Peyer's patch (tissue), 4 donors: ENCODE measurements at regions not wholly inside any gene's neighbourhood (a gene's known extent, or its start where the extent isn't known, plus 50 kb on each side); places are given as distances from the start of the nearest gene placed in this dataset.

Experiments used
- DNase-seq, 3 donors: peaks; one replicate each; pipeline ENCODE4 v3.0.0-alpha.2; 2017 to 2019
- H3K27ac ChIP-seq, 4 donors: fragments of 200-600 bp; sonication (generic); one replicate each; pipeline ENCODE4 v1.5.1; 2016 to 2019
- H3K27me3 ChIP-seq, 2 donors: fragments of 200-600 bp; sonication (generic); one replicate each; pipeline ENCODE4 v1.5.1; 2019
- H3K36me3 ChIP-seq, 3 donors: fragments of 200-600 bp; sonication (generic); one replicate each; pipeline ENCODE4 v1.5.1; 2016 to 2019
- H3K4me1 ChIP-seq, 4 donors: fragments of 200-600 bp; sonication (generic); one replicate each; pipeline ENCODE4 v1.5.1; 2016 to 2019
- H3K4me3 ChIP-seq, 4 donors: fragments of 200-600 bp; sonication (generic); 1 replicate in 3 of 4; 2 replicates in 1 of 4; pipeline ENCODE4 v1.5.1; 2016 to 2019; ENCODE audit warnings: mild to moderate bottlenecking in 1 of 4
- H3K9me3 ChIP-seq, 4 donors: fragments of 200-600 bp; sonication (generic); one replicate each; pipeline ENCODE4 v1.5.1; 2016 to 2019; ENCODE audit warnings: mild to moderate bottlenecking in 1 of 4
- POLR2A ChIP-seq, 2 donors: fragments of 450-650 bp; IDR thresholded peaks; one replicate each; pipeline ENCODE4 v1.5.1; 2017; ENCODE audit warnings: antibody characterized with exemption in 2 of 2, mild to moderate bottlenecking in 2 of 2, moderate library complexity in 2 of 2
- TF ChIP-seq, protein P1 (sequence below), 6 experiments: fragments of 450-650 bp in 4 of 6; fragments of 200-600 bp in 2 of 6; sonication (generic) in 1 of 6; IDR thresholded peaks; one replicate each; pipeline ENCODE4 v1.5.1; 2017 to 2019; ENCODE audit warnings: antibody characterized with exemption in 6 of 6, mild to moderate bottlenecking in 3 of 6, moderate library complexity in 1 of 6

DNA sequence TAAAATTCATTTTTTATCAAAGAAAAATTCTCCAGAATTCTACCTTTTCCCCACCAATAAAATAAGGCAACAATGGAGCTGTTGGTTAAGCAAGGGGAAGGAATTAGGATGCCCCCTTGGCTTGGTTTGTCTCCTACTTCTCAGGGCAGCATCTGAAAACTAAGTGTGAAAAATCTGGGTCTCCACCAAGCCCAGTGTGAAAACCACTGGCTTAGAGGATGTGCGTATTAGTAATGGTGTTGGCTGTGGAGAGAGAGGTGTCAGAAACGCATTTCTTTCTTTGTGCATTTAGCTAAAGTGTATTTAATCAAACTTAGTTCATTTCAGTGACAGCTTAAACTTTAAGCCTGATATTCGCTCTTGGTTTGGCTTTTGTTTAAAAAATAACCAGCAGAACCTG is 662.7 kb downstream of the MCTP2 start:
- DNase-seq = no peak
- Histone ChIP-seq H3K9me3 (no peaks in the 10 kb centered on the region), H3K27ac (no peak overlapping the region), H3K27me3 (no peaks in the 10 kb centered on the region), H3K4me3 (no peak overlapping the region), H3K36me3 (no peaks in the 10 kb centered on the region), H3K4me1 (no peaks in the 10 kb centered on the region)
- TF ChIP-seq, protein P1, sequence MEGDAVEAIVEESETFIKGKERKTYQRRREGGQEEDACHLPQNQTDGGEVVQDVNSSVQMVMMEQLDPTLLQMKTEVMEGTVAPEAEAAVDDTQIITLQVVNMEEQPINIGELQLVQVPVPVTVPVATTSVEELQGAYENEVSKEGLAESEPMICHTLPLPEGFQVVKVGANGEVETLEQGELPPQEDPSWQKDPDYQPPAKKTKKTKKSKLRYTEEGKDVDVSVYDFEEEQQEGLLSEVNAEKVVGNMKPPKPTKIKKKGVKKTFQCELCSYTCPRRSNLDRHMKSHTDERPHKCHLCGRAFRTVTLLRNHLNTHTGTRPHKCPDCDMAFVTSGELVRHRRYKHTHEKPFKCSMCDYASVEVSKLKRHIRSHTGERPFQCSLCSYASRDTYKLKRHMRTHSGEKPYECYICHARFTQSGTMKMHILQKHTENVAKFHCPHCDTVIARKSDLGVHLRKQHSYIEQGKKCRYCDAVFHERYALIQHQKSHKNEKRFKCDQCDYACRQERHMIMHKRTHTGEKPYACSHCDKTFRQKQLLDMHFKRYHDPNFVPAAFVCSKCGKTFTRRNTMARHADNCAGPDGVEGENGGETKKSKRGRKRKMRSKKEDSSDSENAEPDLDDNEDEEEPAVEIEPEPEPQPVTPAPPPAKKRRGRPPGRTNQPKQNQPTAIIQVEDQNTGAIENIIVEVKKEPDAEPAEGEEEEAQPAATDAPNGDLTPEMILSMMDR (IDR thresholded peaks at IDR 0.05) = no peak
- no peak for TF ChIP-seq POLR2A (IDR thresholded peaks at IDR 0.05)

DNA sequence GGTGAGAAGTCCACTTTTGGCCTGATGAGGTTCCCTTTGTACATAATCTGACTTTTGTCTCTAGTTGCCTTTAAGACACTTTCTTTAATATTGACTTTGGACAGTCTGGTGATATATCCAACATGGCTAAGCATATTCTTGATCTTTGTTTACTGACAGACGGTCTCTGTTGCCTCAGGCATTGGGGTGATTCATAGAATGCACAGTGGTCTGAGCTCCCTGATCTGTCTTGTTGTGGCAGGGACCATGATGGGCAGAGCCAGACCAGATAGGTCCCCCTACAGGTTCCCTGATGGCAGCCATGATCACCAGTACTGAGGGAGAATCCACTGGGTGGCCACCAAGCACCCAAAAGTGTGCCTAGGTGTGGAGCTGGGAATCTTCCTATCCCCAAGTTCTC is 678.1 kb downstream of the MCTP2 start:
- Histone ChIP-seq H3K4me3 (no peak overlapping the region), H3K9me3 (peaks cover 0 to 3% (median 0%) of the 10 kb centered on the region in 4 donors), H3K36me3 (no peaks in the 10 kb centered on the region), H3K27ac (no peak overlapping the region), H3K27me3 (no peaks in the 10 kb centered on the region), H3K4me1 (no peaks in the 10 kb centered on the region)
- no peak for TF ChIP-seq POLR2A (IDR thresholded peaks at IDR 0.05)
- TF ChIP-seq, protein P1 (IDR thresholded peaks at IDR 0.05) = no peak
- no peak for DNase-seq

DNA sequence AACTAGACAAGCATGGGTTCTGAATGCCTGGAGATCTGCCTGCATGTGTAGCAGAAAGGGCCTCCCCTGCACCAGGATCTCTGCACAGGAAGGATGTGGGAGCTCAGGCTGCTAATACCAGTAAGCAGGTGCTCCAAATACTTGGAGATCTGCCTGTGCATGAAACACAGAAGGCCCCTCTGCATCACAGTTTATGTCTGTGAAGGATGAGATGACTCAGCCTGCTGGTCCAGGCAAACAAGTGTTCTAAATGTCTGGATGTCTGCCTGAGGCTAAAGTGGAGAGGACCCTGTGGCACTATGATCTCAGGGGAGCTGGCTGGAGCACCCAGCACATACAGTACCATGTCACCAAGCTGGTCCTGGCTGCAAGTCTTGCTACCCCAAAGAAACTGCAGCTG is 678.8 kb downstream of the MCTP2 start:
- Histone ChIP-seq H3K4me3 (no peak overlapping the region), H3K9me3 (peaks cover 0 to 3% (median 0%) of the 10 kb centered on the region in 4 donors), H3K27me3 (no peaks in the 10 kb centered on the region), H3K27ac (no peak overlapping the region), H3K4me1 (no peaks in the 10 kb centered on the region), H3K36me3 (no peaks in the 10 kb centered on the region)
- no peak for DNase-seq
- TF ChIP-seq, protein P1 (IDR thresholded peaks at IDR 0.05) = no peak
- TF ChIP-seq POLR2A (IDR thresholded peaks at IDR 0.05) = no peak

DNA sequence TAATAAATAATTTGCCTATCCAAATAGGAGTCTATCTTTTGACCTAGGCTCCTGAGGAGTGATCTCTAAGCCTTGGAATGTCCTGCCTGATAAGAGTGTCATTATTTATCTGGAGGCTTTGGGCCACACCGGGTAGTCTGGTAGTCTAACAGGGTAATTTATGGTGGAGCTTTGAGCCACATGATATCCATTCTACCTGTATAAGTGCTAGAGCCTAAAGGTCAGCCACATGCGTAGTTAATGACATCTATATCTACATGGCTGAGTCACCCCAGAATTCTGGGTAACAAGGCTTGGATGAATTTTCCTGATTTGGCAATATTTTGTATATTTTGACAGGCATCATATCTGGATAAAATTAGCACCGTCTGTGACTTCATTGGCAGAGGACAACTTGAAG is 681.4 kb downstream of the MCTP2 start:
- no peak for TF ChIP-seq POLR2A (IDR thresholded peaks at IDR 0.05)
- TF ChIP-seq, protein P1 (IDR thresholded peaks at IDR 0.05) = no peak

DNA sequence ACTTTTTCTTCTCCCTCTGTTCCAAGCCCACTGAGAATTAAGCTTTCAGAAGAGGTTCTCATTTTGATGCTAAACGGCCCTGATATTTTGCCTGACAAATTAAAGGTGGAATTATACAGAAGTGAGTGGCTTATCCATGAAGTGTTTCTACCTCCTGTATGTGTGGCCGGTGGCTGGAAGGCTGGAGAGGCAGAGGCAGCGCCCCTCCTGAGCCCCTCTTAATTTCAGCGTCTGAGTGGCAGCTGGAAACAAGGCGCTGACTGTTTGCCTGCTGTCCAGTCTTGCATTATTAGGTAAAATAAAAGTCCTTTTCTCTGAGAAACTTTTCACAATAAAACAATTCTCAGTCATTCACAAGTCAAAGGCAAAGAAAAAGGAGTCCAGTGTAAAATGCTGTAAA is 685.7 kb downstream of the MCTP2 start:
- no peaks in the 10 kb centered on the region for H3K27me3 ChIP-seq
- no peaks in the 10 kb centered on the region for H3K4me1 ChIP-seq
- H3K9me3 ChIP-seq = no peaks in the 10 kb centered on the region
- H3K4me3 ChIP-seq = no peak overlapping the region
- H3K36me3 ChIP-seq = no peaks in the 10 kb centered on the region
- no peak overlapping the region for H3K27ac ChIP-seq
- no peak for TF ChIP-seq POLR2A (IDR thresholded peaks at IDR 0.05)
- TF ChIP-seq, protein P1 (IDR thresholded peaks at IDR 0.05) = no peak
- DNase-seq = no peak

More for the DNA sequence above, 681.4 kb downstream of the MCTP2 start:
- H3K4me3 ChIP-seq = no peak overlapping the region
- H3K36me3 ChIP-seq = no peaks in the 10 kb centered on the region
- peaks cover 0 to 3% (median 0%) of the 10 kb centered on the region in 4 donors for H3K9me3 ChIP-seq
- no peak for DNase-seq
- no peaks in the 10 kb centered on the region for H3K27me3 ChIP-seq
- no peaks in the 10 kb centered on the region for H3K4me1 ChIP-seq
- H3K27ac ChIP-seq = no peak overlapping the region

DNA sequence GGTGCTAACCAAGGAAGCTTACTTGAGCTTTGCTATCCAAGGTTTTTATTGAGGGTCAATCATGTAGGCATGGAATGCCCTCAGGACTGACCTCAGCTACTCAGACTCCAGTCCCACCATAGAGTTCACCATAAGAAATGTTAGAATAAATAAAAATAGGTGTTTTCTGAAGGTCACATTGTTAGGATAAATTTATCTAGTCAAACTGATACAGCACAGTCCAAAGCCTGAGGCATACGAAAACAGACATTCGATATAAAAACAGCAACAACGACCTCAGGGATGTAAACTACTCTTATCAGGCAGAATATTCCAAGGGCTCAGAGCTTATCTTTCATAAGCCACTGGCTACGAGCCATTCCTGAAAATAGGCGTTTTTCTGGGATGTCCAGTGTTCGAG is 690.6 kb downstream of the MCTP2 start:
- Histone ChIP-seq H3K4me3 (no peak overlapping the region), H3K27me3 (no peaks in the 10 kb centered on the region), H3K4me1 (no peaks in the 10 kb centered on the region), H3K27ac (no peak overlapping the region), H3K9me3 (no peaks in the 10 kb centered on the region), H3K36me3 (no peaks in the 10 kb centered on the region)
- DNase-seq = no peak
- TF ChIP-seq, protein P1 (IDR thresholded peaks at IDR 0.05) = no peak
- TF ChIP-seq POLR2A (IDR thresholded peaks at IDR 0.05) = no peak
